ENCODE measurements at regions not wholly inside any gene's neighbourhood (a gene's known extent, or its start where the extent isn't known, plus 50 kb on each side); places are given as distances from the start of the nearest gene placed in this dataset.

GRCh38 chr2:8388781-8389180, 293.1 kb upstream of the ID2 start:
- DNase-seq (ENCODE audit: extremely low read depth in 1 of 2, low read depth in 1 of 2): no peak

- DNase-seq (ENCODE audit: extremely low read depth in 1 of 2, low read depth in 1 of 2): no peak
Observed at GRCh38 chr2:8389431-8390108, 292.3 kb upstream of the ID2 start.

- no peak for DNase-seq (ENCODE audit: extremely low read depth in 1 of 2, low read depth in 1 of 2)
Observed at GRCh38 chr2:8391126-8391525, 290.7 kb upstream of the ID2 start.

GRCh38 chr2:8391584-8391983, 290.3 kb upstream of the ID2 start:
- DNase-seq (ENCODE audit: extremely low read depth in 1 of 2, low read depth in 1 of 2): no peak

GRCh38 chr2:8392098-8392866, 289.6 kb upstream of the ID2 start:
- DNase-seq (ENCODE audit: extremely low read depth in 1 of 2, low read depth in 1 of 2): no peak

GRCh38 chr2:8393506-8393905, 288.4 kb upstream of the ID2 start:
- DNase-seq (ENCODE audit: extremely low read depth in 1 of 2, low read depth in 1 of 2): no peak

GRCh38 chr2:8394131-8394530, 287.7 kb upstream of the ID2 start:
- DNase-seq (ENCODE audit: extremely low read depth in 1 of 2, low read depth in 1 of 2): no peak

GRCh38 chr2:8394569-8395359, 287.1 kb upstream of the ID2 start:
- DNase-seq (ENCODE audit: extremely low read depth in 1 of 2, low read depth in 1 of 2): no peak

GRCh38 chr2:8395718-8396117, 286.1 kb upstream of the ID2 start:
- DNase-seq (ENCODE audit: extremely low read depth in 1 of 2, low read depth in 1 of 2): no peak

GRCh38 chr2:8398040-8398668, 283.7 kb upstream of the ID2 start:
- DNase-seq (ENCODE audit: extremely low read depth in 1 of 2, low read depth in 1 of 2): no peak

- no peak for DNase-seq (ENCODE audit: extremely low read depth in 1 of 2, low read depth in 1 of 2)
Observed at GRCh38 chr2:8399731-8400130, 282.1 kb upstream of the ID2 start.

GRCh38 chr2:8400196-8400595, 281.7 kb upstream of the ID2 start:
- no peak for DNase-seq (ENCODE audit: extremely low read depth in 1 of 2, low read depth in 1 of 2)

GRCh38 chr2:8402222-8402621, 279.6 kb upstream of the ID2 start:
- no peak for DNase-seq (ENCODE audit: extremely low read depth in 1 of 2, low read depth in 1 of 2)

GRCh38 chr2:8403876-8404275, 278.0 kb upstream of the ID2 start:
- DNase-seq (ENCODE audit: extremely low read depth in 1 of 2, low read depth in 1 of 2): no peak

- no peak for DNase-seq (ENCODE audit: extremely low read depth in 1 of 2, low read depth in 1 of 2)
Observed at GRCh38 chr2:8405334-8405733, 276.5 kb upstream of the ID2 start.

GRCh38 chr2:8406271-8406670, 275.6 kb upstream of the ID2 start:
- no peak for DNase-seq (ENCODE audit: extremely low read depth in 1 of 2, low read depth in 1 of 2)

GRCh38 chr2:8407332-8407731, 274.5 kb upstream of the ID2 start:
- no peak for DNase-seq (ENCODE audit: extremely low read depth in 1 of 2, low read depth in 1 of 2)

GRCh38 chr2:8408560-8409460, 273.0 kb upstream of the ID2 start:
- peak; percentile 50 to 81 for DNase-seq (ENCODE audit: extremely low read depth in 1 of 2, low read depth in 1 of 2)

GRCh38 chr2:8409461-8410260, 272.2 kb upstream of the ID2 start:
- no peak for DNase-seq (ENCODE audit: extremely low read depth in 1 of 2, low read depth in 1 of 2)
